ENCODE measurements at regions not wholly inside any gene's neighbourhood (a gene's known extent, or its start where the extent isn't known, plus 50 kb on each side); places are given as distances from the start of the nearest gene placed in this dataset.

GRCh38 chr13:60286707-60287106 lies 110.3 kb upstream of the TDRD3 start:
- DNase-seq, result no peak

GRCh38 chr13:60288569-60288968 lies 108.5 kb upstream of the TDRD3 start:
- DNase-seq, result no peak

- DNase-seq, result no peak
These were observed 93.9 kb upstream of the TDRD3 start for GRCh38 chr13:60303166-60303565.

GRCh38 chr13:60311527-60311926 lies 85.5 kb upstream of the TDRD3 start:
- DNase-seq, result peak; percentile 6

- DNase-seq, result no peak
These were observed 84.0 kb upstream of the TDRD3 start for GRCh38 chr13:60312851-60313505.

- no peak for DNase-seq
These were observed 78.8 kb upstream of the TDRD3 start for GRCh38 chr13:60318186-60318585.

- no peak for DNase-seq
These were observed 72.9 kb upstream of the TDRD3 start for GRCh38 chr13:60324131-60324530.

GRCh38 chr13:60326273-60326672 lies 70.7 kb upstream of the TDRD3 start:
- no peak for DNase-seq

- no peak for DNase-seq
These were observed 69.5 kb upstream of the TDRD3 start for GRCh38 chr13:60327511-60327910.

GRCh38 chr13:60328073-60328472 lies 68.9 kb upstream of the TDRD3 start:
- DNase-seq, result no peak

GRCh38 chr13:60329221-60329923 lies 67.6 kb upstream of the TDRD3 start:
- peak; percentile 10 for DNase-seq

- DNase-seq, result no peak
These were observed 65.6 kb upstream of the TDRD3 start for GRCh38 chr13:60331249-60332012.

- no peak for DNase-seq
These were observed 64.3 kb upstream of the TDRD3 start for GRCh38 chr13:60332682-60333081.

GRCh38 chr13:60334310-60334709 lies 62.7 kb upstream of the TDRD3 start:
- no peak for DNase-seq

GRCh38 chr13:60335531-60335930 lies 61.5 kb upstream of the TDRD3 start:
- DNase-seq, result no peak

- no peak for DNase-seq
These were observed 58.3 kb upstream of the TDRD3 start for GRCh38 chr13:60338754-60339153.

GRCh38 chr13:60343978-60344377 lies 53.0 kb upstream of the TDRD3 start:
- DNase-seq, result no peak

- no peak for DNase-seq
These were observed 49.8 kb upstream of the TDRD3 start for GRCh38 chr13:60347174-60347573.

Measured in activated CD4-positive, alpha-beta T cell treated with anti-CD3 and anti-CD28 coated beads, Interleukin-2, amount 50 U/mL, for 16 hours (primary cell).